T-helper 1 cell treated with Interleukin-12 subunit alpha and Interleukin-12 subunit beta and Interleukin-4 antibody, amounts not matched to agents 30 ng/mL and 1 ng/mL, for 36 hours (primary cell): ENCODE measurements at regions not wholly inside any gene's neighbourhood (a gene's known extent, or its start where the extent isn't known, plus 50 kb on each side); places are given as distances from the start of the nearest gene placed in this dataset.
"Not testable (repeated sequence)": the region's sequence is repeated elsewhere in the genome, so short reads cannot be mapped to it uniquely, and the experiment has no call there.

Experiments
- intact Hi-C: fragments of 100-400 bp; cut with micrococcal nuclease; formaldehyde crosslinking; loops from one replicate; pipeline ENCODE4 v1.15.1; 2024

- intact Hi-C loops = no loop called here
Observed at GRCh38 chr16:7853197-7853596, 520.6 kb downstream of the RBFOX1 start.

GRCh38 chr16:7849841-7850240 lies 517.2 kb downstream of the RBFOX1 start:
- intact Hi-C loops = no loop called here

GRCh38 chr16:7843261-7843660 lies 510.6 kb downstream of the RBFOX1 start:
- intact Hi-C loops = no loop called here

DNA sequence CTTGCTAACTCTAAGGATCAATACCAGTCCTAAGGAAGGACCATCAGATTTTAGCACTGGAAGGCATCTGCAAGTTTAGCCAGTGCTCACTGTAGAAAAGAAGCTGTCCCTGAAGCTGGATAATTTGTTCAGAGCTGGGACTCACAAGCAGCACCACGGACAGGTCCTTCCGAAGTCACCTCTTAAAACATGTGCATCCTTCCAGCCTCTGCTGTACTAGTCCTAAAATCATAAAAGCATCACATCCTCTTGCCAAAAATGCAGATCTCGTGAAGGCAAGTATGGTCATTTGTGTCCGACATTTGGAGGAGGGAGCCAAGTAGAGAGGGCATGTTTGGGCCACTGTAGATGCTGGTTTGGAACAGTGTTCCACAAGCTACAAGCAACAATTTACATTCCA lies 506.9 kb downstream of the RBFOX1 start:
- intact Hi-C loops = no loop called here

GRCh38 chr16:7834771-7835431 lies 502.3 kb downstream of the RBFOX1 start:
- intact Hi-C loops = no loop called here

DNA sequence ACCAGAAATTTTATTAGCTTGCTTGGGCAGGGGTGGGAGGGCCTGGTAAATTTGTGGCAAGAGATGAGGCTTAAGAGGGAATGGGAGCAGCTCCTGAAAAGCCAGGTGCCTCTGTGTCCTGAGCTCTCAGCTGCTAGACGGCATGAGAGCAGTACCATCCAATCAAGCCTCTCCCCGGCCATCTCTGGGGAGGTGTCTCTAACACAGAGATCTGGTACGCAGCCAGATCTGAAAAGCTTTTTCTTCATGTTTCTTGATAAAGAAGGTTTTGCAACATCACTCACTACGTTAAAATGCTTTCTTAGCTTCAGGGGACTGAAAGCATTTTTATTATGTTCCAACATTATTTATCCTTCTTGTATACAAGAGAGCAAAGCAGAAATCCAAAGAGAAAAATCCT lies 488.2 kb downstream of the RBFOX1 start:
- intact Hi-C loops = no loop called here

- intact Hi-C loops = no loop called here
Observed at GRCh38 chr16:7805686-7806396, 473.2 kb downstream of the RBFOX1 start.

- intact Hi-C loops = no loop called here
Observed at GRCh38 chr16:7804635-7805195, 472.1 kb downstream of the RBFOX1 start.

DNA sequence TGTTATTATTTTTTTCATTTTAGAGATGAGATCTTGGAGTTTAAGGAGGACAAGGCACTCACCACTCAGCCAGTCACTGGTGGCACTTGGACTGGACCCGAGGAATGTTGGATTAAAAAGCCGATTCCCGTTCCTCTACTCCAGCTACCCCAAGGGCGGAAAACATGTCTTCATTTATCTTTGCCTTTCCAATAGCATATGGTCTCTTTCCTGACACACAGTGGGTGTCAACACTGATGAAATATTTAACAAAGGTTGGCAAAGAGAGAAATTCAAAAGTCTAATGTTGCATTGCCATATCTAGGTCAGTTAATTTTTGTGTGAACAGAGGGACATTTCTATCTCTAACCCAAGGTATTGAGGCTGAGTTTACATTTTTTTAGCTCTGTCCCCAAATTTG lies 459.7 kb downstream of the RBFOX1 start:
- intact Hi-C loops = no loop called here

DNA sequence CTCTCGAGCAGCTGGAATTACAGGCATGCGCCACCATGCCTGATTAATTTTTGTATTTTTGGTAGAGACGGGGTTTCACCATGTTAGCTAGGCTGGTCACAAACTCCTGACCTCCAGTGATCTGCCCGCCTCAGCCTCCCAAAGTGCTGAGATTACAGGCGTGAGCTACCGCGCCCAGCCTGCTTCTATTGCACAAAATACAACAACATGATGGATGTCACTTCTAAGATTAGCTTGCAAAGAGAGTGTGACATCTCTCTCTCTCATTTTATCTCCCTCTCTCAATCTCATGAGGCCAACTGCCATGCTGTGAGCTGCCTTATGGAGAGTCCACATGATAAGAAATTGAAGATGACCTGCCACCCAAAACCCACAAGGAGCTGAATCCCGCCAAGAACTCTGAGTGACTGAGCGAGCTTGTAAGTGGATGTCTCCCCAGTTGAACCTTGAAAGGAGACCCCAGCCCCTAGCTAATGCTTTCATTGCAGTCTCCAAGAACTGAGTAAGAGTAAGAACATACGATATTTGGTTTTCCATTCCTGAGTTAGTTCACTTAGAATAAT lies 458.5 kb downstream of the RBFOX1 start:
- intact Hi-C loops = no loop called here

DNA sequence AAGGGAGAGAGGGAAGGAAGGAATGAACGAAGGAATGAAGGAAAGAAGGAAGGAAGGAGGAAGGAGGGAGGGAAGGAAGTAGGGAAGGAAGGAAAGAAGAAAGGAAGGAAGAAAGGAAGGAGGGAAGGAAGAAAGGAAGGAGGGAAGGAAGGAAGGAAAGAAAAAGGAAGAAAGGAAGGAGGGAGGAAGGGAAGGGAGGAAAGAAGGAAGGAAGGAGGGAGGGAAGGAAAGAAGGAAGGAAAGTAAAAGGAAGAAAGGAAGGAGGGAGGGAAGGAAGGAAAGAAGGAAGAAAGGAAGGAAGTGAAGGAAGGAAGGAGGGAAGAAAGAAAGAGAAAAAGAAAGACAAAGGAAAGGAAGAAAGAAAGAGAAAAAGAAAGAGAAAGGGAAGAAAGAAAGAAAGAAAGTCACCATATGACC lies 442.4 kb downstream of the RBFOX1 start:
- intact Hi-C loops = no loop called here

DNA sequence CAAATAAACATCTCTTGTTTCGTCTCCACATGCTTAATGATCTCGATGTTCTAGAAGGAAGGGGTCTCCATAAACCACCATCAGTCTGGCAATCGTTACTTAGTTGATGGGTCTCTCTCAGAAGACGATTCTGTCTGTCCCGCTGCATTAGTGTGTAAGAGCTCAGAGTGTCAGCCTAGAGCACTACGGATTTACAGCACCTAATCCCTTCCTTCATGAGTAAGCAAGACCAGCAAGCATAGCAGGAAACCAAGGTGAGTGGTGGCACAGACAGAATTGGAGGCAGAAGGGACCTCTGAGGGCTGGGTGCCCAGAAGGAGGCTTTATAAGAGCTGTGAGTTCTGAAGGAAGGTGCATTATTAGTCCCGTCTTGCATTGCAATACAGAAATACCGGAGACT lies 440.1 kb downstream of the RBFOX1 start:
- intact Hi-C loops = no loop called here

DNA sequence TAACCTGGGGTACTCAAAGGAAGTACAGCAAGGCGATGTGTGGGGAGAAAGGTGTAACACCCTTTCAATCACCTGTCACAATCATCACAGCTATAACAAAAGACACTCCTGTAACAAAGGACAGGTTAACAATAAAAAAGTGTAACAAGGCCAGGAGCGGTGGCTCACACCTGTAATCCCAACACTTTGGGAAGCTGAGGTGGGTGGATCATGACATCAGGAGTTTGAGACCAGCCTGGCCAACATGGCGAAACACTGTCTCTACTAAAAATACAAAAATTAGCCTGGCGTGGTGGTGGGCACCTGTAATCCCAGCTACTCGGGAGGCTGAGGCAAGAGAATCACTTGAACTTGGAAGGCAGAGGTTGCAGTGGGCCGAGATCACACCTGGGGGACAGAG lies 436.4 kb downstream of the RBFOX1 start:
- intact Hi-C loops = not testable (repeated sequence)

DNA sequence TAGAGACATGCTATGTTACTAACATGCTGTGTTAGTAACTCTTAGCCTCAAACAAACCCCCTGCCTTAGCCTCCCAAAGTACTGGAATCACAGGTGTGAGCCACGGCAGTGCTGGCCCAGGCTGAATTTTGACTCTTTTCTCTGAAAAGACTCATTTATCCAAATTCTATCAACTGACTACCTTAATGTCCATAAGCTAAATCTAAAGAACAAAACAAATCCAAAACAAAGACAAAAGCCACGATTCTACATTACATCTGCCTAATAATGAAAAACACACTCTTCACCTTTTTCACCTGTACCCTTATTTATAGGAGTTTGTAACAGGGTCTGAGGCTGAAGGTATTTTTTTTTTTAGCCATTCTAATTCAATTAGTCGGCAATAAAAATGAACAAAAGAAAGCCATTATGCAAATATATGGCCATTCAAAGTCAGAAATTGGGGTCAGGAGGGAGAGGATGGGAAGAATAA lies 432.5 kb downstream of the RBFOX1 start:
- intact Hi-C loops = no loop called here

GRCh38 chr16:7763111-7763510 lies 430.5 kb downstream of the RBFOX1 start:
- intact Hi-C loops = no loop called here
